Heart right ventricle (tissue), 16 donors: ENCODE measurements at regions not wholly inside any gene's neighbourhood (a gene's known extent, or its start where the extent isn't known, plus 50 kb on each side); places are given as distances from the start of the nearest gene placed in this dataset.
A peak's percentile ranks its signal among the peaks of the same experiment; 100 is the strongest.

Experiments
- ATAC-seq, 8 donors: fragments of 200-7000 bp; cut with Tn5 transposase; one replicate each; pipeline ENCODE4 v1.9.1; 2020; ENCODE audit warnings: mild to moderate bottlenecking in 8 of 8, moderate library complexity in 8 of 8, moderate number of reproducible peaks in 1 of 8
- DNase-seq, 2 donors: peaks; one replicate each; pipeline ENCODE4 v3.0.0-alpha.2; 2020
- H3K27ac ChIP-seq, 10 donors: fragments of 200-600 bp; sonication (generic) in 2 of 10; one replicate each; pipeline versions ENCODE4 v1.5.0 to v1.8.0; 2020 to 2022; ENCODE audit warnings: mild to moderate bottlenecking in 3 of 10
- H3K27me3 ChIP-seq, 7 donors: fragments of 200-600 bp; one replicate each; pipeline ENCODE4 v1.8.0; 2021 to 2022; ENCODE audit warnings: mild to moderate bottlenecking in 2 of 7
- H3K36me3 ChIP-seq, 9 donors: fragments of 200-600 bp; sonication (generic) in 1 of 9; one replicate each; pipeline versions ENCODE4 v1.5.0 to v1.8.0; 2020 to 2022; ENCODE audit warnings: mild to moderate bottlenecking in 2 of 9
- H3K4me1 ChIP-seq, 9 donors: fragments of 200-600 bp; sonication (generic) in 1 of 9; one replicate each; pipeline versions ENCODE4 v1.5.0 to v1.8.0; 2020 to 2022; ENCODE audit warnings: mild to moderate bottlenecking in 4 of 9
- H3K4me3 ChIP-seq, 10 donors: fragments of 200-600 bp; sonication (generic) in 2 of 10; one replicate each; pipeline versions ENCODE4 v1.5.0 to v1.8.0; 2020 to 2022; ENCODE audit warnings: mild to moderate bottlenecking in 7 of 10, moderate library complexity in 2 of 10
- H3K9me3 ChIP-seq, 11 donors: fragments of 200-600 bp in 10 of 11; sonication (generic) in 2 of 11; one replicate each; pipeline versions ENCODE4 v1.5.0 to v1.8.0; 2013 to 2022; ENCODE audit warnings: mild to moderate bottlenecking in 2 of 11, control low read depth in 1 of 11, moderate library complexity in 1 of 11
- CTCF ChIP-seq, 9 donors: fragments of 200-600 bp; sonication (generic) in 2 of 9; IDR thresholded peaks; one replicate each; pipeline versions ENCODE4 v1.5.0 to v1.8.0; 2021 to 2022; ENCODE audit warnings: antibody characterized with exemption in 9 of 9, mild to moderate bottlenecking in 5 of 9, moderate library complexity in 1 of 9
- WGBS, 2 donors: extraction: QIAGEN DNeasy Blood & Tissue Kit; methylation state at CpG; one replicate each; pipeline ENCODE4 v1.1.7; 2013; ENCODE audit warnings: inconsistent platforms in 1 of 2; 5-methylcytosine and 5-hydroxymethylcytosine counted together
- intact Hi-C, 10 donors: fragments of 100-400 bp; cut with DNase I; formaldehyde crosslinking; loops; one replicate each; pipeline versions ENCODE4 v1.11.1 to v1.14.2; 2022
- donor health status: Arrhythmogenic right ventricular cardiomyopathy.
- donor health status: ischemic (EF 13 %, LVEDD 7.1; RV severe dilation, severe dysfunction).
- donor health status: healthy with polysubstance abuse.
- donor health status: DM: no; HTN: yes; CAD: no.
- donor health status: DM: no; HTN: no; CAD: no.
- donor health status: ischemic (EF 25% LVEDD 6.9; RV normal size, moderate dysfunction).
- donor health status: ischemic (EF 25% LVEDD 5.7; RV mildly dilated, moderate dysfunction).
- donor health status: healthy.
- donor health status: DM: yes; HTN: yes; CAD: no.
- donor health status: Ischemic cardiomyopathy.
- donor health status: ischemic (EF 35%, LVEDD 5.7; RV mildly dilated, moderate dysfunction).
- donor health status: nonischemic (EF 11% LVEDD 7.7; RV severe dilation, severe dysfunction).
- donor health status: DM: yes; HTN: yes; CAD: no.
- donor health status: PGD.
- donor health status: ischemic (EF 29% LVEDD 5.4; RV normal size, mild dysfunction).
- donor health status: nonischemic (EF 23%, LVEDD 6.1; RV moderate dilation, normal function).

GRCh38 chr6:93567164-93567563 is 147.8 kb upstream of the EPHA7 start:
- ATAC-seq (peak in 1 of 8 donors; percentile 47), DNase-seq (no peak)
- H3K27ac ChIP-seq = no peak overlapping the region
- H3K9me3 ChIP-seq = no peaks in the 10 kb centered on the region
- H3K4me3 ChIP-seq = no peak overlapping the region
- intact Hi-C loops = no loop called here
- no peaks in the 10 kb centered on the region for H3K36me3 ChIP-seq
- H3K4me1 ChIP-seq = no peaks in the 10 kb centered on the region
- H3K27me3 ChIP-seq = no peaks in the 10 kb centered on the region
- no peak for TF ChIP-seq CTCF (IDR thresholded peaks at IDR 0.05)
- WGBS, 2 donors = 32 to 50% methylated on average over 5 of the region's 5 CpGs

- Histone ChIP-seq H3K36me3 (no peaks in the 10 kb centered on the region), H3K9me3 (no peaks in the 10 kb centered on the region), H3K4me1 (no peaks in the 10 kb centered on the region), H3K27ac (no peak overlapping the region), H3K27me3 (no peaks in the 10 kb centered on the region), H3K4me3 (no peak overlapping the region)
- intact Hi-C loops = no loop called here
- ATAC-seq = no peak
- WGBS, 2 donors = 72 to 81% methylated on average over 8 of the region's 8 CpGs
- no peak for DNase-seq
- TF ChIP-seq CTCF (IDR thresholded peaks at IDR 0.05) = no peak
Observed at GRCh38 chr6:93566285-93566684, 146.9 kb upstream of the EPHA7 start.

GRCh38 chr6:93562582-93562981 is 143.2 kb upstream of the EPHA7 start:
- TF ChIP-seq CTCF (IDR thresholded peaks at IDR 0.05) = no peak
- WGBS, 2 donors = 58 to 72% methylated on average over 1 of the region's 1 CpG
- DNase-seq = no peak
- ATAC-seq = no peak
- no peaks in the 10 kb centered on the region for H3K4me1 ChIP-seq
- H3K36me3 ChIP-seq = no peaks in the 10 kb centered on the region
- no peaks in the 10 kb centered on the region for H3K27me3 ChIP-seq
- intact Hi-C loops = no loop called here
- no peaks in the 10 kb centered on the region for H3K9me3 ChIP-seq
- no peak overlapping the region for H3K27ac ChIP-seq
- no peak overlapping the region for H3K4me3 ChIP-seq

GRCh38 chr6:93555292-93555691 is 135.9 kb upstream of the EPHA7 start:
- H3K4me3 ChIP-seq = no peak overlapping the region
- no peak for ATAC-seq
- no peaks in the 10 kb centered on the region for H3K36me3 ChIP-seq
- H3K4me1 ChIP-seq = no peaks in the 10 kb centered on the region
- no peak for TF ChIP-seq CTCF (IDR thresholded peaks at IDR 0.05)
- DNase-seq = no peak
- WGBS, 2 donors = 81 to 91% methylated on average over 3 of the region's 3 CpGs
- no peak overlapping the region for H3K27ac ChIP-seq
- no peaks in the 10 kb centered on the region for H3K9me3 ChIP-seq
- intact Hi-C loops = no loop called here
- no peaks in the 10 kb centered on the region for H3K27me3 ChIP-seq

GRCh38 chr6:93554018-93554417 is 134.7 kb upstream of the EPHA7 start:
- Histone ChIP-seq H3K36me3 (no peaks in the 10 kb centered on the region), H3K9me3 (no peaks in the 10 kb centered on the region), H3K4me3 (no peak overlapping the region), H3K27ac (no peak overlapping the region), H3K27me3 (no peaks in the 10 kb centered on the region), H3K4me1 (no peaks in the 10 kb centered on the region)
- DNase-seq (no peak), ATAC-seq (no peak)
- intact Hi-C loops = no loop called here
- no peak for TF ChIP-seq CTCF (IDR thresholded peaks at IDR 0.05)
- WGBS, 2 donors = 81 to 85% methylated on average over 2 of the region's 2 CpGs
